Testis (tissue), 2 donors: ENCODE measurements at regions not wholly inside any gene's neighbourhood (a gene's known extent, or its start where the extent isn't known, plus 50 kb on each side); places are given as distances from the start of the nearest gene placed in this dataset.

Source experiments
- POLR2A ChIP-seq: fragments of 450-650 bp; IDR thresholded peaks from one replicate; pipeline ENCODE4 v1.6.1; 2017; ENCODE audit warnings: antibody characterized with exemption, mild to moderate bottlenecking, moderate library complexity
- TF ChIP-seq, protein P1 (sequence below), 3 experiments: fragments of 450-650 bp in 2 of 3; fragments of 200-600 bp in 1 of 3; sonication (generic) in 1 of 3; IDR thresholded peaks; one replicate each; pipeline ENCODE4 v1.5.1; 2016 to 2019; ENCODE audit warnings: antibody characterized with exemption in 3 of 3, mild to moderate bottlenecking in 2 of 3, moderate library complexity in 1 of 3

DNA sequence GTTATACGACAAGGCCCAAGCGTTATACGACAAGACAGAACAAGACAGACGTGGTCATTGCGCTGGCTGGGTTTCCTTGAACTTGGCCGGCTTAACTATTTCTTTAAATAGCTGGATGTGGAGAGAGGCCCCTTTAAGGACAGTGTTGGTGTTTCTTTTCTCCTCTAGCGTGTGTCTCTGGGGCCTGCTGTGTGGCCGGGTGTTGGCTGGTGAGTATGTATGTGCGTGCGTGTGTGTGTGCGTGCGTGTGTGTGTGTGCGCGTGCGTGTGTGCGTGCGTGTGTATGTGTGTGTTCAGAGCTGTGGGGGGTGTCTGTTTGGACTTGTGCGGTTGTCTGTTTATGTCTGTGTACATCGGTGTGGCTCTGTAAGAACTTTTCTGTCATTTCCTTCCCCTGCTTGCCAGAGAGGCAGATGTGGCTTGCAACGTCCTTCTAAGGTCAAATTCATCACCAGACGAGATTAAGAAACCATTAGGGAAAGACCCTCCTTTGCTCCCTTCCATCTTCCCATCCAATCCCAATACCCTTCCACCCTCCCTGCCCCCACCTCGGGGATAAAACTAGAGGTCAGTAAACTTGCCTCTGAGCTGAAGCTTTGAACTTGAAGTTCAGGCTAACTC is 78.6 kb upstream of the TBX3 start:
- TF ChIP-seq, protein P1, sequence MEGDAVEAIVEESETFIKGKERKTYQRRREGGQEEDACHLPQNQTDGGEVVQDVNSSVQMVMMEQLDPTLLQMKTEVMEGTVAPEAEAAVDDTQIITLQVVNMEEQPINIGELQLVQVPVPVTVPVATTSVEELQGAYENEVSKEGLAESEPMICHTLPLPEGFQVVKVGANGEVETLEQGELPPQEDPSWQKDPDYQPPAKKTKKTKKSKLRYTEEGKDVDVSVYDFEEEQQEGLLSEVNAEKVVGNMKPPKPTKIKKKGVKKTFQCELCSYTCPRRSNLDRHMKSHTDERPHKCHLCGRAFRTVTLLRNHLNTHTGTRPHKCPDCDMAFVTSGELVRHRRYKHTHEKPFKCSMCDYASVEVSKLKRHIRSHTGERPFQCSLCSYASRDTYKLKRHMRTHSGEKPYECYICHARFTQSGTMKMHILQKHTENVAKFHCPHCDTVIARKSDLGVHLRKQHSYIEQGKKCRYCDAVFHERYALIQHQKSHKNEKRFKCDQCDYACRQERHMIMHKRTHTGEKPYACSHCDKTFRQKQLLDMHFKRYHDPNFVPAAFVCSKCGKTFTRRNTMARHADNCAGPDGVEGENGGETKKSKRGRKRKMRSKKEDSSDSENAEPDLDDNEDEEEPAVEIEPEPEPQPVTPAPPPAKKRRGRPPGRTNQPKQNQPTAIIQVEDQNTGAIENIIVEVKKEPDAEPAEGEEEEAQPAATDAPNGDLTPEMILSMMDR (IDR thresholded peaks at IDR 0.05) = no peak
- no peak for TF ChIP-seq POLR2A
